GM12878 (cell line): ENCODE measurements at regions not wholly inside any gene's neighbourhood (a gene's known extent, or its start where the extent isn't known, plus 50 kb on each side); places are given as distances from the start of the nearest gene placed in this dataset.

Experiments
- ATF2 ChIP-seq: IDR thresholded peaks from 2 replicates; pipeline ENCODE4 v1.6.1; 2012; ENCODE audit warnings: low read length, inconsistent platforms
- BCLAF1 ChIP-seq: fragments of 450-650 bp; IDR thresholded peaks from 2 replicates; pipeline ENCODE4 v1.6.1; 2017; ENCODE audit warnings: antibody characterized with exemption, mild to moderate bottlenecking, moderate library complexity
- CBX3 ChIP-seq: fragments of 200-600 bp; sonication (generic); IDR thresholded peaks from 2 replicates; pipeline ENCODE4 v1.6.1; 2016; ENCODE audit warnings: low read depth, borderline replicate concordance
- NBN ChIP-seq: fragments of 450-650 bp; IDR thresholded peaks from 2 replicates; pipeline ENCODE4 v1.6.1; 2016
- POLR2A ChIP-seq: IDR thresholded peaks from 2 replicates; pipeline ENCODE4 v1.6.1; 2011; ENCODE audit warnings: low read depth, mild to moderate bottlenecking, low read length
- POLR2AphosphoS5 ChIP-seq: IDR thresholded peaks from 2 replicates; pipeline ENCODE4 v1.6.1; 2011; ENCODE audit warnings: mild to moderate bottlenecking, low read length, inconsistent platforms
- RAD21 ChIP-seq: IDR thresholded peaks from 2 replicates; pipeline ENCODE4 v1.6.1; 2011; ENCODE audit warnings: mild to moderate bottlenecking, low read depth, low read length, moderate library complexity; ENCODE audit not compliant: insufficient read depth
- RELA ChIP-seq: fragments of 450-650 bp; IDR thresholded peaks from 2 replicates; pipeline ENCODE4 v1.8.0; 2014; ENCODE audit warnings: borderline replicate concordance; ENCODE audit not compliant: partially characterized antibody
- SMC3 ChIP-seq: IDR thresholded peaks from 2 replicates; pipeline ENCODE4 v1.6.1; 2011; ENCODE audit warnings: low read length, improper control_type of control experiment, borderline replicate concordance
- TBL1XR1 ChIP-seq: IDR thresholded peaks from 2 replicates; pipeline ENCODE4 v1.6.1; 2012; ENCODE audit warnings: low read depth, low read length, improper control_type of control experiment
- TF ChIP-seq, protein P1 (sequence below), 3 experiments: IDR thresholded peaks in 2 of 3; conservative IDR thresholded peaks in 1 of 3; 2 replicates each; pipeline ENCODE4 v1.5.1; 2011; ENCODE audit warnings: low read depth in 3 of 3, low read length in 3 of 3, mild to moderate bottlenecking in 3 of 3, control low read depth in 2 of 3, moderate library complexity in 2 of 3, inconsistent platforms in 1 of 3, mixed read lengths in 1 of 3; ENCODE audit not compliant: control insufficient read depth in 2 of 3, insufficient read depth in 1 of 3; ENCODE audit errors: extremely low read depth in 1 of 3
- TF ChIP-seq, protein P2 (sequence below): IDR thresholded peaks from 2 replicates; pipeline ENCODE4 v1.6.1; 2012; ENCODE audit warnings: mild to moderate bottlenecking, low read depth, low read length
- TF ChIP-seq, protein P3 (sequence below): fragments of 450-650 bp; formaldehyde crosslinking; IDR thresholded peaks from 2 replicates; pipeline ENCODE4 v1.4.0; 2020; ENCODE audit warnings: mild to moderate bottlenecking, moderate library complexity

GRCh38 chr17:73776351-73777130 lies 132.3 kb upstream of the SDK2 start:
- no peak for TF ChIP-seq TBL1XR1
- no peak for TF ChIP-seq SMC3
- TF ChIP-seq ATF2 = no peak
- TF ChIP-seq NBN = no peak
- TF ChIP-seq RELA = no peak
- TF ChIP-seq, protein P1, sequence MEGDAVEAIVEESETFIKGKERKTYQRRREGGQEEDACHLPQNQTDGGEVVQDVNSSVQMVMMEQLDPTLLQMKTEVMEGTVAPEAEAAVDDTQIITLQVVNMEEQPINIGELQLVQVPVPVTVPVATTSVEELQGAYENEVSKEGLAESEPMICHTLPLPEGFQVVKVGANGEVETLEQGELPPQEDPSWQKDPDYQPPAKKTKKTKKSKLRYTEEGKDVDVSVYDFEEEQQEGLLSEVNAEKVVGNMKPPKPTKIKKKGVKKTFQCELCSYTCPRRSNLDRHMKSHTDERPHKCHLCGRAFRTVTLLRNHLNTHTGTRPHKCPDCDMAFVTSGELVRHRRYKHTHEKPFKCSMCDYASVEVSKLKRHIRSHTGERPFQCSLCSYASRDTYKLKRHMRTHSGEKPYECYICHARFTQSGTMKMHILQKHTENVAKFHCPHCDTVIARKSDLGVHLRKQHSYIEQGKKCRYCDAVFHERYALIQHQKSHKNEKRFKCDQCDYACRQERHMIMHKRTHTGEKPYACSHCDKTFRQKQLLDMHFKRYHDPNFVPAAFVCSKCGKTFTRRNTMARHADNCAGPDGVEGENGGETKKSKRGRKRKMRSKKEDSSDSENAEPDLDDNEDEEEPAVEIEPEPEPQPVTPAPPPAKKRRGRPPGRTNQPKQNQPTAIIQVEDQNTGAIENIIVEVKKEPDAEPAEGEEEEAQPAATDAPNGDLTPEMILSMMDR (IDR thresholded peaks at IDR 0.05 in 2 of 3, conservative IDR thresholded peaks at IDR 0.05 in 1 of 3; ENCODE audit: control insufficient read depth in 2 of 3, extremely low read depth in 1 of 3, insufficient read depth in 1 of 3, low read depth in 3 of 3, low read length in 3 of 3) = no peak
- TF ChIP-seq POLR2AphosphoS5 = no peak
- TF ChIP-seq, protein P2, sequence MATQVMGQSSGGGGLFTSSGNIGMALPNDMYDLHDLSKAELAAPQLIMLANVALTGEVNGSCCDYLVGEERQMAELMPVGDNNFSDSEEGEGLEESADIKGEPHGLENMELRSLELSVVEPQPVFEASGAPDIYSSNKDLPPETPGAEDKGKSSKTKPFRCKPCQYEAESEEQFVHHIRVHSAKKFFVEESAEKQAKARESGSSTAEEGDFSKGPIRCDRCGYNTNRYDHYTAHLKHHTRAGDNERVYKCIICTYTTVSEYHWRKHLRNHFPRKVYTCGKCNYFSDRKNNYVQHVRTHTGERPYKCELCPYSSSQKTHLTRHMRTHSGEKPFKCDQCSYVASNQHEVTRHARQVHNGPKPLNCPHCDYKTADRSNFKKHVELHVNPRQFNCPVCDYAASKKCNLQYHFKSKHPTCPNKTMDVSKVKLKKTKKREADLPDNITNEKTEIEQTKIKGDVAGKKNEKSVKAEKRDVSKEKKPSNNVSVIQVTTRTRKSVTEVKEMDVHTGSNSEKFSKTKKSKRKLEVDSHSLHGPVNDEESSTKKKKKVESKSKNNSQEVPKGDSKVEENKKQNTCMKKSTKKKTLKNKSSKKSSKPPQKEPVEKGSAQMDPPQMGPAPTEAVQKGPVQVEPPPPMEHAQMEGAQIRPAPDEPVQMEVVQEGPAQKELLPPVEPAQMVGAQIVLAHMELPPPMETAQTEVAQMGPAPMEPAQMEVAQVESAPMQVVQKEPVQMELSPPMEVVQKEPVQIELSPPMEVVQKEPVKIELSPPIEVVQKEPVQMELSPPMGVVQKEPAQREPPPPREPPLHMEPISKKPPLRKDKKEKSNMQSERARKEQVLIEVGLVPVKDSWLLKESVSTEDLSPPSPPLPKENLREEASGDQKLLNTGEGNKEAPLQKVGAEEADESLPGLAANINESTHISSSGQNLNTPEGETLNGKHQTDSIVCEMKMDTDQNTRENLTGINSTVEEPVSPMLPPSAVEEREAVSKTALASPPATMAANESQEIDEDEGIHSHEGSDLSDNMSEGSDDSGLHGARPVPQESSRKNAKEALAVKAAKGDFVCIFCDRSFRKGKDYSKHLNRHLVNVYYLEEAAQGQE = no peak
- TF ChIP-seq, protein P3, sequence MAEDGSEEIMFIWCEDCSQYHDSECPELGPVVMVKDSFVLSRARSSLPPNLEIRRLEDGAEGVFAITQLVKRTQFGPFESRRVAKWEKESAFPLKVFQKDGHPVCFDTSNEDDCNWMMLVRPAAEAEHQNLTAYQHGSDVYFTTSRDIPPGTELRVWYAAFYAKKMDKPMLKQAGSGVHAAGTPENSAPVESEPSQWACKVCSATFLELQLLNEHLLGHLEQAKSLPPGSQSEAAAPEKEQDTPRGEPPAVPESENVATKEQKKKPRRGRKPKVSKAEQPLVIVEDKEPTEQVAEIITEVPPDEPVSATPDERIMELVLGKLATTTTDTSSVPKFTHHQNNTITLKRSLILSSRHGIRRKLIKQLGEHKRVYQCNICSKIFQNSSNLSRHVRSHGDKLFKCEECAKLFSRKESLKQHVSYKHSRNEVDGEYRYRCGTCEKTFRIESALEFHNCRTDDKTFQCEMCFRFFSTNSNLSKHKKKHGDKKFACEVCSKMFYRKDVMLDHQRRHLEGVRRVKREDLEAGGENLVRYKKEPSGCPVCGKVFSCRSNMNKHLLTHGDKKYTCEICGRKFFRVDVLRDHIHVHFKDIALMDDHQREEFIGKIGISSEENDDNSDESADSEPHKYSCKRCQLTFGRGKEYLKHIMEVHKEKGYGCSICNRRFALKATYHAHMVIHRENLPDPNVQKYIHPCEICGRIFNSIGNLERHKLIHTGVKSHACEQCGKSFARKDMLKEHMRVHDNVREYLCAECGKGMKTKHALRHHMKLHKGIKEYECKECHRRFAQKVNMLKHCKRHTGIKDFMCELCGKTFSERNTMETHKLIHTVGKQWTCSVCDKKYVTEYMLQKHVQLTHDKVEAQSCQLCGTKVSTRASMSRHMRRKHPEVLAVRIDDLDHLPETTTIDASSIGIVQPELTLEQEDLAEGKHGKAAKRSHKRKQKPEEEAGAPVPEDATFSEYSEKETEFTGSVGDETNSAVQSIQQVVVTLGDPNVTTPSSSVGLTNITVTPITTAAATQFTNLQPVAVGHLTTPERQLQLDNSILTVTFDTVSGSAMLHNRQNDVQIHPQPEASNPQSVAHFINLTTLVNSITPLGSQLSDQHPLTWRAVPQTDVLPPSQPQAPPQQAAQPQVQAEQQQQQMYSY (CRISPR knock-in tag) = no peak
- no peak for TF ChIP-seq CBX3
- no peak for TF ChIP-seq BCLAF1
- no peak for TF ChIP-seq POLR2A
- TF ChIP-seq RAD21 = no peak
